ENCODE measurements at regions not wholly inside any gene's neighbourhood (a gene's known extent, or its start where the extent isn't known, plus 50 kb on each side); places are given as distances from the start of the nearest gene placed in this dataset.

- no peak for TF ChIP-seq POLR2AphosphoS5 (IDR thresholded peaks at IDR 0.05)
- no peak for TF ChIP-seq EP300 (IDR thresholded peaks at IDR 0.05)
- TF ChIP-seq POLR2A (IDR thresholded peaks at IDR 0.05; ENCODE audit: low read depth), result no peak
- no peak for TF ChIP-seq CTCF (IDR thresholded peaks at IDR 0.05)
- H3K36me3 ChIP-seq, result no peaks in the 10 kb centered on the region
- 48% methylated on average over 1 of the region's 1 CpG for WGBS
- H3K9me3 ChIP-seq, result no peaks in the 10 kb centered on the region
- H3K27me3 ChIP-seq, result no peaks in the 10 kb centered on the region
- H3K4me1 ChIP-seq, result no peaks in the 10 kb centered on the region
- intact Hi-C loops (cut with DNase I), result no loop called here
- DNase-seq (ENCODE audit: extremely low spot score), result no peak
- H3K4me3 ChIP-seq, result no peak overlapping the region
- H3K27ac ChIP-seq (replicated peaks in 1 of 4), result no peak overlapping the region
Observed at GRCh38 chr12:65566751-65567150, 257.5 kb upstream of the HMGA2 start.

GRCh38 chr12:65567820-65568219, 256.5 kb upstream of the HMGA2 start:
- TF ChIP-seq POLR2AphosphoS5 (IDR thresholded peaks at IDR 0.05) (no peak), POLR2A (IDR thresholded peaks at IDR 0.05; ENCODE audit: low read depth) (no peak), CTCF (IDR thresholded peaks at IDR 0.05) (no peak), EP300 (IDR thresholded peaks at IDR 0.05) (no peak)
- DNase-seq (ENCODE audit: extremely low spot score), result peak; percentile 62
- intact Hi-C loops (cut with DNase I), result no loop called here
- no peak overlapping the region for H3K27ac ChIP-seq (replicated peaks in 1 of 4)
- H3K4me3 ChIP-seq, result no peak overlapping the region
- no peaks in the 10 kb centered on the region for H3K9me3 ChIP-seq
- 67% methylated on average over 3 of the region's 3 CpGs for WGBS
- H3K36me3 ChIP-seq, result no peaks in the 10 kb centered on the region
- no peaks in the 10 kb centered on the region for H3K4me1 ChIP-seq
- H3K27me3 ChIP-seq, result no peaks in the 10 kb centered on the region

- H3K4me1 ChIP-seq, result no peaks in the 10 kb centered on the region
- no peaks in the 10 kb centered on the region for H3K27me3 ChIP-seq
- 76% methylated on average over 4 of the region's 4 CpGs for WGBS
- H3K36me3 ChIP-seq, result no peaks in the 10 kb centered on the region
- no peak overlapping the region for H3K27ac ChIP-seq (replicated peaks in 1 of 4)
- no peak for DNase-seq (ENCODE audit: extremely low spot score)
- H3K9me3 ChIP-seq, result no peaks in the 10 kb centered on the region
- H3K4me3 ChIP-seq, result no peak overlapping the region
- TF ChIP-seq EP300 (IDR thresholded peaks at IDR 0.05) (no peak), POLR2A (IDR thresholded peaks at IDR 0.05; ENCODE audit: low read depth) (no peak), POLR2AphosphoS5 (IDR thresholded peaks at IDR 0.05) (no peak), CTCF (IDR thresholded peaks at IDR 0.05) (no peak)
- intact Hi-C loops (cut with DNase I), result no loop called here
Observed at GRCh38 chr12:65568517-65568916, 255.8 kb upstream of the HMGA2 start.

- 90% methylated on average over 4 of the region's 4 CpGs for WGBS
- Histone ChIP-seq H3K27ac (replicated peaks in 1 of 4) (no peak overlapping the region), H3K4me3 (no peak overlapping the region), H3K27me3 (no peaks in the 10 kb centered on the region), H3K36me3 (no peaks in the 10 kb centered on the region), H3K9me3 (peaks cover 0 to 10% (median 6%) of the 10 kb centered on the region in 4 donors), H3K4me1 (no peaks in the 10 kb centered on the region)
- no peak for TF ChIP-seq POLR2A (IDR thresholded peaks at IDR 0.05; ENCODE audit: low read depth)
- no peak for TF ChIP-seq CTCF (IDR thresholded peaks at IDR 0.05)
- DNase-seq (ENCODE audit: extremely low spot score), result no peak
- intact Hi-C loops (cut with DNase I), result no loop called here
Observed at GRCh38 chr12:65570451-65571130, 253.7 kb upstream of the HMGA2 start.

GRCh38 chr12:65574867-65575266, 249.4 kb upstream of the HMGA2 start:
- Histone ChIP-seq H3K27me3 (no peaks in the 10 kb centered on the region), H3K4me3 (no peak overlapping the region), H3K4me1 (no peaks in the 10 kb centered on the region), H3K36me3 (no peaks in the 10 kb centered on the region), H3K9me3 (peaks cover 0 to 10% (median 6%) of the 10 kb centered on the region in 4 donors), H3K27ac (replicated peaks in 1 of 4) (no peak overlapping the region)
- no peak for DNase-seq (ENCODE audit: extremely low spot score)
- intact Hi-C loops (cut with DNase I), result no loop called here
- no peak for TF ChIP-seq POLR2AphosphoS5 (IDR thresholded peaks at IDR 0.05)
- TF ChIP-seq EP300 (IDR thresholded peaks at IDR 0.05), result no peak
- no peak for TF ChIP-seq POLR2A (IDR thresholded peaks at IDR 0.05; ENCODE audit: low read depth)
- no peak for TF ChIP-seq CTCF (IDR thresholded peaks at IDR 0.05)
